HL-60 (cell line): ENCODE measurements at regions not wholly inside any gene's neighbourhood (a gene's known extent, or its start where the extent isn't known, plus 50 kb on each side); places are given as distances from the start of the nearest gene placed in this dataset.

Experiments
- GABPA ChIP-seq: IDR thresholded peaks from 2 replicates; pipeline ENCODE4 v1.6.1; 2012; ENCODE audit warnings: low read depth
- POLR2AphosphoS5 ChIP-seq: IDR thresholded peaks from 2 replicates; pipeline ENCODE4 v1.6.1; 2012; ENCODE audit warnings: low read depth
- REST ChIP-seq: IDR thresholded peaks from 2 replicates; pipeline ENCODE4 v1.6.1; 2012; ENCODE audit warnings: low read depth; ENCODE audit not compliant: insufficient replicate concordance
- SPI1 ChIP-seq: IDR thresholded peaks from 2 replicates; pipeline ENCODE4 v1.6.1; 2012; ENCODE audit warnings: low read depth, mild to moderate bottlenecking, borderline replicate concordance
- TF ChIP-seq, protein P1 (sequence below): IDR thresholded peaks from one replicate; pipeline ENCODE4 v1.5.1; 2011; ENCODE audit warnings: low read length, control low read depth, inconsistent platforms; ENCODE audit not compliant: insufficient read depth

- TF ChIP-seq GABPA (no peak), POLR2AphosphoS5 (no peak), REST (no peak), SPI1 (no peak)
- TF ChIP-seq, protein P1, sequence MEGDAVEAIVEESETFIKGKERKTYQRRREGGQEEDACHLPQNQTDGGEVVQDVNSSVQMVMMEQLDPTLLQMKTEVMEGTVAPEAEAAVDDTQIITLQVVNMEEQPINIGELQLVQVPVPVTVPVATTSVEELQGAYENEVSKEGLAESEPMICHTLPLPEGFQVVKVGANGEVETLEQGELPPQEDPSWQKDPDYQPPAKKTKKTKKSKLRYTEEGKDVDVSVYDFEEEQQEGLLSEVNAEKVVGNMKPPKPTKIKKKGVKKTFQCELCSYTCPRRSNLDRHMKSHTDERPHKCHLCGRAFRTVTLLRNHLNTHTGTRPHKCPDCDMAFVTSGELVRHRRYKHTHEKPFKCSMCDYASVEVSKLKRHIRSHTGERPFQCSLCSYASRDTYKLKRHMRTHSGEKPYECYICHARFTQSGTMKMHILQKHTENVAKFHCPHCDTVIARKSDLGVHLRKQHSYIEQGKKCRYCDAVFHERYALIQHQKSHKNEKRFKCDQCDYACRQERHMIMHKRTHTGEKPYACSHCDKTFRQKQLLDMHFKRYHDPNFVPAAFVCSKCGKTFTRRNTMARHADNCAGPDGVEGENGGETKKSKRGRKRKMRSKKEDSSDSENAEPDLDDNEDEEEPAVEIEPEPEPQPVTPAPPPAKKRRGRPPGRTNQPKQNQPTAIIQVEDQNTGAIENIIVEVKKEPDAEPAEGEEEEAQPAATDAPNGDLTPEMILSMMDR = no peak
Observed at GRCh38 chr13:111046590-111047141, 68.4 kb upstream of the ARHGEF7 start.
